ENCODE measurements at regions not wholly inside any gene's neighbourhood (a gene's known extent, or its start where the extent isn't known, plus 50 kb on each side); places are given as distances from the start of the nearest gene placed in this dataset.

DNA sequence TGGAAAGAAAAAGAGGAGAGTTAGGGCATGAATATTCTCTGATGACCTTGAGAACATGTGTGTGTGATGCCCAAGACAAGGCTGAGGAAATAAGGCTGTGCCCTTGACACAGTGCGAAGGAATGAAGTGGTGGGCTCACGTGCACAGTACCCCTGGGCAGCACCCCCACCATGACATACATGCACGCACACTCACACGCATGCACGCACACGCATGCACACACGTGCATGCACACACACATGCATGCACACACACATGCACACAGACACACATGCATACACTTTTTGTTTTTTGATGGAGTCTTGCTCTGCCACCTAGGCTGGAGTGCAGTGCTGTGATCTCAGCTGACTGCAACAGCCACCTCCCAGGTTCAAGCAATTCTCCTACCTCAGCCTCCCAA is 118.1 kb downstream of the GATA3 start:
- TF ChIP-seq EZH2 (IDR thresholded peaks at IDR 0.05) (no peak), FOSL1 (IDR thresholded peaks at IDR 0.05; ENCODE audit: low read depth) (no peak), POLR2A (IDR thresholded peaks at IDR 0.05; ENCODE audit: borderline replicate concordance, extremely low read depth, insufficient read depth, insufficient read length) (no peak), SIN3A (IDR thresholded peaks at IDR 0.05; ENCODE audit: low read depth) (no peak), EGR1 (IDR thresholded peaks at IDR 0.05; ENCODE audit: low read depth) (no peak), JUND (IDR thresholded peaks at IDR 0.05) (no peak)
- TF ChIP-seq, protein P1, sequence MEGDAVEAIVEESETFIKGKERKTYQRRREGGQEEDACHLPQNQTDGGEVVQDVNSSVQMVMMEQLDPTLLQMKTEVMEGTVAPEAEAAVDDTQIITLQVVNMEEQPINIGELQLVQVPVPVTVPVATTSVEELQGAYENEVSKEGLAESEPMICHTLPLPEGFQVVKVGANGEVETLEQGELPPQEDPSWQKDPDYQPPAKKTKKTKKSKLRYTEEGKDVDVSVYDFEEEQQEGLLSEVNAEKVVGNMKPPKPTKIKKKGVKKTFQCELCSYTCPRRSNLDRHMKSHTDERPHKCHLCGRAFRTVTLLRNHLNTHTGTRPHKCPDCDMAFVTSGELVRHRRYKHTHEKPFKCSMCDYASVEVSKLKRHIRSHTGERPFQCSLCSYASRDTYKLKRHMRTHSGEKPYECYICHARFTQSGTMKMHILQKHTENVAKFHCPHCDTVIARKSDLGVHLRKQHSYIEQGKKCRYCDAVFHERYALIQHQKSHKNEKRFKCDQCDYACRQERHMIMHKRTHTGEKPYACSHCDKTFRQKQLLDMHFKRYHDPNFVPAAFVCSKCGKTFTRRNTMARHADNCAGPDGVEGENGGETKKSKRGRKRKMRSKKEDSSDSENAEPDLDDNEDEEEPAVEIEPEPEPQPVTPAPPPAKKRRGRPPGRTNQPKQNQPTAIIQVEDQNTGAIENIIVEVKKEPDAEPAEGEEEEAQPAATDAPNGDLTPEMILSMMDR (IDR thresholded peaks at IDR 0.05 in 2 of 3, conservative IDR thresholded peaks at IDR 0.05 in 1 of 3; ENCODE audit: borderline replicate concordance in 1 of 3, insufficient read depth in 1 of 3, low read depth in 2 of 3, low read length in 2 of 3), result no peak
- TF ChIP-seq, protein P2, sequence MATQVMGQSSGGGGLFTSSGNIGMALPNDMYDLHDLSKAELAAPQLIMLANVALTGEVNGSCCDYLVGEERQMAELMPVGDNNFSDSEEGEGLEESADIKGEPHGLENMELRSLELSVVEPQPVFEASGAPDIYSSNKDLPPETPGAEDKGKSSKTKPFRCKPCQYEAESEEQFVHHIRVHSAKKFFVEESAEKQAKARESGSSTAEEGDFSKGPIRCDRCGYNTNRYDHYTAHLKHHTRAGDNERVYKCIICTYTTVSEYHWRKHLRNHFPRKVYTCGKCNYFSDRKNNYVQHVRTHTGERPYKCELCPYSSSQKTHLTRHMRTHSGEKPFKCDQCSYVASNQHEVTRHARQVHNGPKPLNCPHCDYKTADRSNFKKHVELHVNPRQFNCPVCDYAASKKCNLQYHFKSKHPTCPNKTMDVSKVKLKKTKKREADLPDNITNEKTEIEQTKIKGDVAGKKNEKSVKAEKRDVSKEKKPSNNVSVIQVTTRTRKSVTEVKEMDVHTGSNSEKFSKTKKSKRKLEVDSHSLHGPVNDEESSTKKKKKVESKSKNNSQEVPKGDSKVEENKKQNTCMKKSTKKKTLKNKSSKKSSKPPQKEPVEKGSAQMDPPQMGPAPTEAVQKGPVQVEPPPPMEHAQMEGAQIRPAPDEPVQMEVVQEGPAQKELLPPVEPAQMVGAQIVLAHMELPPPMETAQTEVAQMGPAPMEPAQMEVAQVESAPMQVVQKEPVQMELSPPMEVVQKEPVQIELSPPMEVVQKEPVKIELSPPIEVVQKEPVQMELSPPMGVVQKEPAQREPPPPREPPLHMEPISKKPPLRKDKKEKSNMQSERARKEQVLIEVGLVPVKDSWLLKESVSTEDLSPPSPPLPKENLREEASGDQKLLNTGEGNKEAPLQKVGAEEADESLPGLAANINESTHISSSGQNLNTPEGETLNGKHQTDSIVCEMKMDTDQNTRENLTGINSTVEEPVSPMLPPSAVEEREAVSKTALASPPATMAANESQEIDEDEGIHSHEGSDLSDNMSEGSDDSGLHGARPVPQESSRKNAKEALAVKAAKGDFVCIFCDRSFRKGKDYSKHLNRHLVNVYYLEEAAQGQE (IDR thresholded peaks at IDR 0.05; ENCODE audit: low read depth), result no peak

Measured in HCT116 (cell line).